ENCODE measurements at regions not wholly inside any gene's neighbourhood (a gene's known extent, or its start where the extent isn't known, plus 50 kb on each side); places are given as distances from the start of the nearest gene placed in this dataset.

DNA sequence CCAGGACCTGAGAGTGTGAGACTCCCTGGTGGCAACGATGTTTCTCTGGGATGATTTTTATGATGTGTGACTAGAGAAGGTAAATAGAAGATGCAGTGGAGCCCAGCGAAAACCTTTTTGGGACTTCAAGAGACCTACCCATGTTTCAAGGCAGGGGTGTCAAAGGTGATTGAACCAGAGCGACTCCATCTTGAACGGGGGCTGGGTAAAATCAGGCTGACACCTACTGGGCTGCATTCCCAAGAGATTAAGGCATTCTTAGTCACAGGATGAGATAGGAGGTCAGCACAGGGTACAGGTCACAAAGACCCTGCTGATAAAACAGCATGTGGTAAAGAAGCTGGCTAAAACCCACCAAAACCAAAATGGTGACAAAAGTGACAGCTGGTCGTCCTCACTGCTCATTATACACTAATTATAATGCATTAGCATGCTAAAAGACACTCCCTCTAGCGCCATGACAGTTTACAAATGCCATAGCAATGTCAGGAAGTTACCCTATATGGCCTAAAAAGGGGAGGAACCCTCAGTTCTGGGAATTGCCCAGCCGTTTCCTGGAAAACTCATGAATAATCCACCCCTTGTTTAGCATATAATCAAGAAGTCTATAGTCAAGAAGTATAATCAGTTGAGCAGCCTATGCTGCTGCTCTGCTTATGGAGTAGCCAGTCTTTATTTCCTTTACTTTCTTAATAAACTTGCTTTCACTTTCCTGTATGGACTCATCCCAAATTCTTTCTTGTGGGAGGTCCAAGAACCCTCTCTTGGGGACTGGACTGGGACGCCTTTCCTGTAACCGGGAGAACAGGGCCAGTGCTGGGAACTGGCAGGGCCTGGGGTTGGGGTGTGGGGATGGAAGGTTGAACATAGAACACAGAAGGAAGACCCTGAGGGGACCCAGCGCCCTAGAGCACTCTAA is 526.4 kb downstream of the QKI start:
- no peak for DNase-seq

DNA sequence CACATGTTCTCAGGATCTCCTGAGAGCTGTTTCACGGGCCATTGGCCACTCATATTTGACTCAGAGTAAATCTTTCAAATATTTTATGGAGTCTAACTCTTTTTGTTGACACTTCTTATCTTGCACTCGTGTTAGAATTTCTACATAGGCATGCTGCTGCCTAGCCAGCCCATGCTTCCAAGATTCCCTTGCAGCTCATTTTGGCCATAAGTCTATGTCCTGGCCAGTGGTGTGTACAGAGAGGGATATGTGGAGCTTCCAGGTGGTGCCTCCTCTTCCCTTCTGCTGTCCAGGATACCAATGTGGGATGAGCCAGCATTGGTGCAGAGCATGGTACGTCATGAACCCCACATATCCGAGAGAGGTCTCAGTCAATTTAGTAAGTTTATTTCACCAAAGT is 522.6 kb downstream of the QKI start:
- DNase-seq: no peak

DNA sequence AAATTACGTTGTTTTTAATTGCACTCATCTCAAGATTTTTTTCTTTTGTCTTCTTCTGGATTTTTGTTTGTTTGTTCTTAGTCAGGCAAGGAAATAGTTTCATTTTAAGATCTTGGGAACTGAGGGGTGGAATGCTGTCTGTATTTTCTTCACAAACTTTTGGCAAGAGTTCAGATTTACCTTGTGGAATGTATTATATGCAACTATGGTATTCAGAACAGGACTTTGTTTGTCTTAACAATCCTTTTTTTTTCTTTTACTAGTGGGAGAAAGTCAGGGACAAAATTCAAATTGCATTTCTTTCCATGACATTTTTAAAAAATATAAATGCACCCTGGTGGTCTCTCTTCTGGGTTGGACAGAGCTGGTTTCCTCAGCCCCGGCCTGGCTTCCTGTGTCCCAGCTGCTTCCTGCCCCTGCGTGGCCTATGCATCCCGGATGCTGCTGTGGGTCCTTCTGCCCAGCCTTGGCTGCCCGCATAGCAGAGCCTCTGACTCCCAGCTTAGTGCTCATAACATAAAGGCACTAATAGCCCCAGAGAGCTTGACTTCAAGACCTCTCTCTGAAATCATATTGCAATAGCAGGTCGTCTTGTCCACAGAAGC is 520.7 kb downstream of the QKI start:
- no peak for DNase-seq

DNA sequence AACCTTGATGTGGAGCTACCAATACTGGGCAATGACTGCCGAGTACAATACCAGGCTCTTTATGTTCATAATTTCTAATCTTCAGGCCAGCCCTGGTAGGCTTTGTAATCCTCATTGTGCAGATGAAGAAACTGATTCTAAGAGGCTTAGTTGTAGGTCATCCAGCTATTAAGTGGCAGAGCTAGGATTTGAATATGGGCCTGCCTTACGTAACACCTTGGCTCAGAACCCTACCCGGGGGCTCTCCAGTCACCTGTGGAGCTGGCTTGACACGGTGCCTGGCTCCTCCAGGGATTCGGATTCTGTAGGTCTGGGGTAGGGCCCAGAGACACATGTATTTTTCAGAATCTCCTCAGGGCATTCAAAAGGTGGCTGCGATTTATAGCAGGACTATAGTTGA is 515.5 kb downstream of the QKI start:
- no peak for DNase-seq

DNA sequence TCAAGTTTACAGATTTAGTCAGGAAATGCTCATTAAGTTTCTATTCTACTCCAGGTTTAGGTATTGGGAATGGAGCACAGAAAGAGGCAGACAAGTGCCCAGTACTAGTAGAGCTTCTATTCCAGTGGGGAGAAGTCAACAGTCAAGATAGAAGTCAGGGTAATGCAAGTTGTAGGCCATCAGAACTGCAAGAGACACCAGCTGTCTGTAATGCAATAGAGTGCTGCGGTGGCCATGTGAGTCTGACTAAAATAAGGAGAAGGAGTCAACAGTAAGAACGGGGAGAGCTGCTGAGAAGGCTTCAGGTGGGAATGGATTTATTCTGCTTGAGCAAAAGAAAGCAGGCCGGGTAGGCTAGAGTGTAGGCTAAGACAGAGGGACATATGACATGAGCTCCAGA is 515.0 kb downstream of the QKI start:
- DNase-seq: no peak

- no peak for DNase-seq
Measured at GRCh38 chr6:163926642-163927041, 512.1 kb downstream of the QKI start.

DNA sequence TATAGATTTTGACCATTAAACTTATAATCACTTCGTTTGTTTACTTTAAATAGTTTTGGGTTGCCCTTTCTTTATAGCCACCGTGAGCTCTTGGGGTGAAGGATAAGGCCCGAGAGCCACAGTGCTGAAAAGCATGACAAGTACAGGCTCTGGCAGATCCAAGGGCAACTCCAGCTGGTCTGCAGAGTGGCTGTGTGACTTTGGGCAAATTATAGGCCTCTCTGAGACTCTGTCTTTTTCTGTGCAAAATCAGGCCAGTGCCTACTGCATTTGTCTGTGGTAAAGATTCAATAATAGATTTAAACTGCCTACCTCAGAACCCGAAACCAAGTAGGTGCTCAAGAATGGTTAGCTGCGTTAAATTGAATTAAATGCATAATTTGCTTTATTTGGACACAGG is 511.3 kb downstream of the QKI start:
- no peak for DNase-seq

DNA sequence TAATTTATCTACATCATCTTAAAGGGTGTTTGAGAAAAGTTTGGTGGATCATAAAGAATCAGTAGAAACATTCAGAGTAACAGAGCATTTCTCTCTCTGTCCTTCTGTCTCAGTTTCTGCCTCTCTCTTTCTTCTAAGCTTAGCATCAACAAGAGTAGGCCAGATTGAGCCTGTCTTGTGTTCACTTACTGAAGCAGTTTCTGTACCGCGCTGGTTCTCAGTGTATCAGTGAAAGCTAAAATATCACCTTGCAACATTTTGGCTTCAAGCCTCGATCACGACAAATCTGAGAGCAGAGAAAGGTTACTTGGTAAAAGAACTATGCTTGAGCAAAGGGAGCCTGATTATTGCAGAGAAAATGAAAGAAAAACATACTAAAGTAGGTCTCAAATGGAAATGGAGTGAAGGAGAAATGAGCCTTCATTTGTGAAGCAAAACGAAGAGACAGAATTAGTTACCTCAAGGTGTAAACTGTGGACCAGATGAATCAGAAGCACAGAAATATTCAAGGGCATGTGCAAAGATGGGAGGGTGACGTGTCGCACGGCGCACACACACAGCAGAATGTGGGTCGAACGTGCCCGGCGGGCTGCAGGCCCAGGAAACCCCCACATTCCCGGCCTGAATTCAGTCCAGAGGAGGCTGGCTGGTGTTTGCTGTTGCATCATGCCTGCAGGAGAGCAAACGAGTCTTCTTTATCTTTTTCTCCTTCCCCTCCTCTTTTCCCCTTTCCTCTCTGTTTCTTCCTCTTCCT is 509.3 kb downstream of the QKI start:
- DNase-seq: no peak

- no peak for DNase-seq
Measured at GRCh38 chr6:163922562-163922961, 508.0 kb downstream of the QKI start.

DNA sequence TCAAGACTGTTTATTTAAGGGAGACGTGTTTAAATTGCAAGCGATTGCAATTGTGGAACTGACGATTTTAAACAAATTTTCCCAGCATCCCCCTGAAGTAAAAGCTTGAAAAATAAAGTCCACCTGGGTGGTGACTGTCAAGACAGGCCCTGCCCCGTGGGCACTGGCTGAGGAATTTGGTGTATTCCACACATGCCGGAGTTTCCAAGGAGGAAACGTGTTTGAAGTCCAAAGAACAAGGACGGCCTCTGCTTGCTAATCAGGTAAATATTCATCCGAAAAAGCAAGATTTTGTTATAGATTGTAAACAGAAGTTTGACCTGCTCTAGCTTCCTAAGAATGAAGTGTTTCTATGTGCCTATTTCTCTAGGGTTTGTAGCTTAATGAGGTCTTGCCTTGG is 505.1 kb downstream of the QKI start:
- no peak for DNase-seq

- no peak for DNase-seq
Measured at GRCh38 chr6:163916315-163917081, 502.0 kb downstream of the QKI start.

DNA sequence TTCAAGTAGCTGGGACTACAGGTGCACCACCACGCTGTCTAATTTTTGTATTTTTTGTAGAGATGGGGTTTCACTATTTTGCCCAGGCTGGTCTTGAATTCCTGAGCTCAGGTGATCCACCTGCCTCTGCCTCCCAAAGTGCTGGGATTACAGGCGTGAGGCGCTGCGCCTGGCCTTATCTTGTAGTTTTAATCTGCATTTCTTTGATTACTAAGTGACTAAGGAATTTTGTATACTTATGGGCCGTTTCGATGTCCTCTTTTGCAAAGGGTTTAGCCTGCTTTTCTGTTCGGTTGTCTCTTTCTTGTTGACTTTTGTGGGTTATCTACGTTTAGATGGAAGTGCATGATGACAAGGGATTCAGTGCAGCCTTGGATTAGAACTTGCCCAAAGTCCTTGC is 500.6 kb downstream of the QKI start:
- DNase-seq: no peak

GRCh38 chr6:163913045-163913444 is 498.5 kb downstream of the QKI start:
- no peak for DNase-seq

GRCh38 chr6:163906006-163906710 is 491.6 kb downstream of the QKI start:
- DNase-seq: no peak

DNA sequence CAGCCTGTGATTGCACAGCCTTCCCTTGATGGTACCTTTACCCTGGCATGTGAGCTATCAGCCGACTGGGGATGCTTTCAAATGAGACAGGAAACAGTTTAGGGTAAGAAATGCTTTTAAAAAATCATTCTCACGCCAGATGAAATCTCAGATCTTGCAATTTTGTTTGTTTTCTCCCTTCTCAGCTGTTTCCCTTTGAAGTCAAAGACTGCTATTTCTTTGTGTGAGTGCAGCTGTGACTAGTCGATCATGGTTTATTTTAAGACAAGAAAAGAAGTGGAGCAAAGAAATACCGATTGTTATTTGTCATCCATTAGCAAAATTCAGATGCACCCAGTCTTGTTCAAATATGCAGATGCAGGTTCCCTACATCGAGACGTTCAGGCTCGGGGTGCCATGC is 489.7 kb downstream of the QKI start:
- no peak for DNase-seq

DNA sequence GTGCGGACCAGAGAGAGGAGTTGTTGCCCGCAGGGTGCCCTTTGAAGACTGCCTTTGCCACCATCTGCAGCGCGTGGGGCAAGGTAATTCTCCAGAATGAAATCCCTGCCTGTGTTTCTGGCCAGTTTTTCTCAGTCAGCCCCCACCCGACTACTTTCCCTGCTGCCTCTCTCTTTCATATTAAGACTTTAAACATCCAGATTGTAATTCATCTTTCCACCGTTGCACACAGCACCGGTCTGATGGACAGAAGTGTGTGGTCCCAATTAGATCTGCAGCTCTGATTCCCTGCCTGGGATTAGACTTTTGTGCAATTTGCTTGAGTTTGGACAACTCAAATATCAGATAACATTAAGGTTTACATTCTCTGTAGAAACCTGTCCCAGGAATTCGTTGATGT is 489.0 kb downstream of the QKI start:
- no peak for DNase-seq

DNA sequence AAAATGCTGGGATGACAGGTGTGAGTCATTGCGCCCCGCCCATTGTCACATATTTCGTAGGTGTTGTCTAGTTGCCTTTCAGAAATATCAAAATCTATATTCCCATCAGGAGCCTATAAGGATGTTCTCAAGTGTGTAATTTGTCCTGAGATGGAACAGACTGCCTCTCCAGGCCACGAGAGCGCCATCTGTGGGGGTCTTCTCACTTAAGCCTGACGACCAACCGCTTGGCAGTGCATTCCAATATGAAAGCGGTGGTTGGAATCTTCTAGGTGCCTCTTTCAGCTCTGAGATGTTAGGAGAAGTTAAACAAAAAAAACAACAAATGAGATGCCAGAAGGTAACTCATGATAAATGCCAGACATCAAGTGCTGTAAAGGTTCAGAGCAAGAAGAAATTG is 488.5 kb downstream of the QKI start:
- DNase-seq: no peak

GRCh38 chr6:163901681-163902080 is 487.2 kb downstream of the QKI start:
- no peak for DNase-seq

DNA sequence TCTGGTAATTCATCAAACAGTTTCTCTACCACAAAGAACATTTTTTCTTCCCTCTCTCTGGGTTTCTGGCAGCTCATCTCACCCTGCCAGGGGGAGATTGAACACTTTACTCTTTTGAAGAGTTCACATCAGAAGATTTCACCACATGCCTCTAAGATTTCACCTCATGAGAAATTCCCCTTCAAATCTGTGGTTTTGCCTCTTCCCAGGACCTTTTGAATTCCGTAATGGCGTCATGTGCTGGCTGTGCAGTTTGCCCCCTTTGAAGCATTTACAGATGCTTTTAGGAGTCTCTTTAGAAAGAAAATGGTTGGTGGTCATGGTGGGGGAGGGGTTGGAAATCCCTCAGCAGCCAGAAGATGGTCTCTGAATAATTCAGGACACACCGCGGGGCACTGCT is 486.1 kb downstream of the QKI start:
- DNase-seq: no peak

DNA sequence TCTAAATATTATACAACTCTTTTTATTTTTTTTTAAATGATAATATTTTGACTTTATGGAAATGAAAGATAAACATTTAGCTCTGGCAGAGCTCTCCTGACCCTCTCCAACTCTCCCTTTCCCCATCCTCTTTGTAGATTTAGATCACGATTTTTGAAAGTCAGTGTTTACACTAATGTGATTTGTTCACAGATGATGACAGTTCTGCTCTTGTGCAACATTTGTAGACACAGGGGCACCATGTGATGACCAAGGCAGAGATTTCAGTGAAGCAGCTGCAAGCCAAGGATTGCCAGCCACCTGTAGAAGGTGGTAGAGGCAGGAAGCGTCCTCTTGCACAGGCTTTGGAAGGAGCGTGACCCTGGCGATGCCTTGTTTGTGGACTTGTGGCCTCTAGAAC is 483.2 kb downstream of the QKI start:
- no peak for DNase-seq

DNA sequence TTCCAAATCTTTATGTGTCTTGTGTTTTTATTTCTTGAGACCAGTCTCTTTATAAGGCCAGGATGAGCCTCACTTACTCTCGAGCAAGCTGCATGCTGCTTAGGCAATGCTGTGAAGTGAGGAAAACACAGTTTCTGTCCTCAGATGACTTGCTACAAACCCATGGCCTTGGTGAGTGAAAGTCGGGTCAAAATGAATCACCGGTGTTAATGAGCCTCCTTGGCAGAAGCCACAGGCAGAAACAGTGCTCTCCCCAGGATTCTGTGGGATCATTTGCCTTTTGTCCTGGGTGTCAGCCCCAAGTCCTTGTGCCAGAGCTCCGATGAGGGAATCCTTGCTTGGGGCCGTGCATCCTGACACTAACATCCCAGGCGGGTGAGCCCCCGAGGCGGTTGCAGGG is 482.5 kb downstream of the QKI start:
- no peak for DNase-seq

GRCh38 chr6:163895162-163895561 is 480.6 kb downstream of the QKI start:
- no peak for DNase-seq

Data from hematopoietic multipotent progenitor cell treated with erythropoietin and hydrocortisone succinate and interleukin-3 and kit ligand, for 6 days (in vitro differentiated cells).